IPS-18a (cell line): ENCODE measurements at regions not wholly inside any gene's neighbourhood (a gene's known extent, or its start where the extent isn't known, plus 50 kb on each side); places are given as distances from the start of the nearest gene placed in this dataset.

Experiments
- H3K27ac ChIP-seq: one replicate; pipeline ENCODE4 v1.5.1; 2013; ENCODE audit warnings: low read length
- H3K27me3 ChIP-seq: one replicate; pipeline ENCODE4 v1.6.1; 2013; ENCODE audit warnings: mild to moderate bottlenecking, low read length; ENCODE audit not compliant: control insufficient read depth, insufficient read depth
- H3K36me3 ChIP-seq: one replicate; pipeline ENCODE4 v1.6.1; 2013; ENCODE audit warnings: low read depth, low read length; ENCODE audit not compliant: control insufficient read depth
- H3K4me1 ChIP-seq: one replicate; pipeline ENCODE4 v1.6.1; 2013; ENCODE audit warnings: low read depth, low read length; ENCODE audit not compliant: control insufficient read depth
- H3K4me3 ChIP-seq: one replicate; pipeline ENCODE4 v1.5.1; 2013; ENCODE audit warnings: low read length
- H3K9ac ChIP-seq: one replicate; pipeline ENCODE4 v1.6.1; 2013; ENCODE audit warnings: mild to moderate bottlenecking, low read length, moderate library complexity
- H3K9me3 ChIP-seq: one replicate; pipeline ENCODE4 v1.6.1; 2013; ENCODE audit warnings: low read depth, low read length; ENCODE audit not compliant: control insufficient read depth

GRCh38 chr15:58287891-58288290, 143.9 kb upstream of the LIPC start:
- no peaks in the 10 kb centered on the region for H3K9me3 ChIP-seq
- H3K36me3 ChIP-seq: no peaks in the 10 kb centered on the region
- no peak overlapping the region for H3K27ac ChIP-seq
- H3K9ac ChIP-seq: no peak overlapping the region
- H3K4me1 ChIP-seq: peaks cover 12% of the 10 kb centered on the region
- no peak overlapping the region for H3K4me3 ChIP-seq
- H3K27me3 ChIP-seq: no peaks in the 10 kb centered on the region

- H3K36me3 ChIP-seq: no peaks in the 10 kb centered on the region
- H3K4me3 ChIP-seq: no peak overlapping the region
- no peak overlapping the region for H3K27ac ChIP-seq
- H3K4me1 ChIP-seq: peaks cover 12% of the 10 kb centered on the region
- no peaks in the 10 kb centered on the region for H3K9me3 ChIP-seq
- no peaks in the 10 kb centered on the region for H3K27me3 ChIP-seq
- H3K9ac ChIP-seq: no peak overlapping the region
Observed at GRCh38 chr15:58288592-58288991, 143.2 kb upstream of the LIPC start.

- Histone ChIP-seq H3K9ac (no peak overlapping the region), H3K27me3 (no peaks in the 10 kb centered on the region), H3K4me3 (no peak overlapping the region), H3K27ac (no peak overlapping the region), H3K36me3 (no peaks in the 10 kb centered on the region), H3K4me1 (peaks cover 18% of the 10 kb centered on the region), H3K9me3 (no peaks in the 10 kb centered on the region)
Observed at GRCh38 chr15:58291848-58292247, 139.9 kb upstream of the LIPC start.

GRCh38 chr15:58292751-58293175, 139.0 kb upstream of the LIPC start:
- Histone ChIP-seq H3K36me3 (no peaks in the 10 kb centered on the region), H3K27me3 (no peaks in the 10 kb centered on the region), H3K27ac (no peak overlapping the region), H3K4me3 (no peak overlapping the region), H3K9ac (no peak overlapping the region), H3K4me1 (peaks cover 26% of the 10 kb centered on the region), H3K9me3 (no peaks in the 10 kb centered on the region)

- Histone ChIP-seq H3K9me3 (no peaks in the 10 kb centered on the region), H3K9ac (no peak overlapping the region), H3K36me3 (no peaks in the 10 kb centered on the region), H3K27ac (no peak overlapping the region), H3K27me3 (no peaks in the 10 kb centered on the region), H3K4me3 (no peak overlapping the region), H3K4me1 (peaks cover 30% of the 10 kb centered on the region)
Observed at GRCh38 chr15:58293622-58294550, 137.9 kb upstream of the LIPC start.

GRCh38 chr15:58294681-58295254, 137.0 kb upstream of the LIPC start:
- Histone ChIP-seq H3K9ac (no peak overlapping the region), H3K36me3 (no peaks in the 10 kb centered on the region), H3K4me3 (no peak overlapping the region), H3K9me3 (no peaks in the 10 kb centered on the region), H3K4me1 (peaks cover 24% of the 10 kb centered on the region), H3K27ac (no peak overlapping the region), H3K27me3 (no peaks in the 10 kb centered on the region)

- Histone ChIP-seq H3K27me3 (no peaks in the 10 kb centered on the region), H3K9me3 (no peaks in the 10 kb centered on the region), H3K9ac (no peak overlapping the region), H3K27ac (no peak overlapping the region), H3K36me3 (no peaks in the 10 kb centered on the region), H3K4me3 (no peak overlapping the region), H3K4me1 (peaks cover 18% of the 10 kb centered on the region)
Observed at GRCh38 chr15:58295637-58296215, 136.1 kb upstream of the LIPC start.

GRCh38 chr15:58296276-58296675, 135.5 kb upstream of the LIPC start:
- H3K9ac ChIP-seq: no peak overlapping the region
- H3K9me3 ChIP-seq: no peaks in the 10 kb centered on the region
- H3K36me3 ChIP-seq: no peaks in the 10 kb centered on the region
- no peak overlapping the region for H3K4me3 ChIP-seq
- no peaks in the 10 kb centered on the region for H3K27me3 ChIP-seq
- peaks cover 18% of the 10 kb centered on the region for H3K4me1 ChIP-seq
- H3K27ac ChIP-seq: no peak overlapping the region

GRCh38 chr15:58297639-58298038, 134.2 kb upstream of the LIPC start:
- H3K36me3 ChIP-seq: no peaks in the 10 kb centered on the region
- no peaks in the 10 kb centered on the region for H3K9me3 ChIP-seq
- peaks cover 18% of the 10 kb centered on the region for H3K4me1 ChIP-seq
- H3K27me3 ChIP-seq: no peaks in the 10 kb centered on the region
- no peak overlapping the region for H3K4me3 ChIP-seq
- no peak overlapping the region for H3K27ac ChIP-seq
- no peak overlapping the region for H3K9ac ChIP-seq

- H3K4me3 ChIP-seq: no peak overlapping the region
- H3K9ac ChIP-seq: no peak overlapping the region
- H3K27me3 ChIP-seq: no peaks in the 10 kb centered on the region
- H3K4me1 ChIP-seq: peaks cover 18% of the 10 kb centered on the region
- no peaks in the 10 kb centered on the region for H3K36me3 ChIP-seq
- no peaks in the 10 kb centered on the region for H3K9me3 ChIP-seq
- H3K27ac ChIP-seq: no peak overlapping the region
Observed at GRCh38 chr15:58298879-58299850, 132.6 kb upstream of the LIPC start.

- Histone ChIP-seq H3K27ac (no peak overlapping the region), H3K9ac (no peak overlapping the region), H3K9me3 (no peaks in the 10 kb centered on the region), H3K4me3 (no peak overlapping the region), H3K4me1 (peaks cover 16% of the 10 kb centered on the region), H3K27me3 (no peaks in the 10 kb centered on the region), H3K36me3 (no peaks in the 10 kb centered on the region)
Observed at GRCh38 chr15:58302832-58303231, 129.0 kb upstream of the LIPC start.
